H1 (cell line): ENCODE measurements at regions not wholly inside any gene's neighbourhood (a gene's known extent, or its start where the extent isn't known, plus 50 kb on each side); places are given as distances from the start of the nearest gene placed in this dataset.
A peak's percentile ranks its signal among the peaks of the same experiment; 100 is the strongest.

Experiments used
- CTCF ChIA-PET: fragments of 300-600 bp; sonication (Branson Sonifier 250); formaldehyde crosslinking; loops from one replicate; lab custom pipeline; 2021; ENCODE audit not compliant: partially characterized antibody; lab: Charles Lee
- POLR2A ChIA-PET: fragments of 300-600 bp; sonication (Branson Sonifier 250); formaldehyde crosslinking; loops from one replicate; lab custom pipeline; 2021; ENCODE audit warnings: inconsistent platforms; ENCODE audit not compliant: partially characterized antibody; lab: Charles Lee
- DNase-seq, 2 experiments: peaks; one replicate each; pipeline versions ENCODE4 v3.0.0 to v3.0.0-alpha.2; 2010 to 2022; ENCODE audit warnings: low spot score in 2 of 2, low read depth in 1 of 2, mixed read lengths in 1 of 2
- FAIRE-seq: peaks from 2 replicates; lab custom pipeline; 2011; peaks lifted over from hg19 to GRCh38; lab: Jason Lieb, UNC
- H2AFZ ChIP-seq: 2 replicates; pipeline ENCODE4 v1.8.1; 2012; ENCODE audit warnings: low read length, inconsistent platforms
- H2AK5ac ChIP-seq: 2 replicates; pipeline ENCODE4 v1.6.1; 2013; ENCODE audit warnings: low read depth, low read length
- H2BK120ac ChIP-seq: replicated peaks from 2 replicates; pipeline ENCODE3; 2013; ENCODE audit warnings: low read depth, low read length, inconsistent platforms
- H2BK12ac ChIP-seq: 2 replicates; pipeline ENCODE4 v1.6.1; 2013; ENCODE audit warnings: low read depth, low read length
- H2BK15ac ChIP-seq: 2 replicates; pipeline ENCODE4 v1.6.1; 2013; ENCODE audit warnings: low read length
- H2BK20ac ChIP-seq: 2 replicates; pipeline ENCODE4 v1.6.1; 2013; ENCODE audit warnings: low read length
- H2BK5ac ChIP-seq: 2 replicates; pipeline ENCODE4 v1.6.1; 2013; ENCODE audit warnings: low read depth, low read length
- H3K14ac ChIP-seq: 2 replicates; pipeline ENCODE4 v1.6.1; 2013; ENCODE audit warnings: inconsistent platforms; ENCODE audit not compliant: insufficient read length
- H3K18ac ChIP-seq: 2 replicates; pipeline ENCODE4 v1.6.1; 2013; ENCODE audit warnings: low read length; ENCODE audit errors: extremely low read depth
- H3K23ac ChIP-seq: 2 replicates; pipeline ENCODE4 v1.6.1; 2013; ENCODE audit warnings: inconsistent platforms; ENCODE audit not compliant: insufficient read length
- H3K23me2 ChIP-seq: 2 replicates; pipeline ENCODE4 v1.6.1; 2013; ENCODE audit warnings: low read depth, low read length
- H3K27ac ChIP-seq: 2 replicates; pipeline ENCODE4 v1.6.1; 2011; ENCODE audit warnings: low read depth, low read length, inconsistent platforms
- H3K27me3 ChIP-seq, 4 experiments: replicated peaks in 1 of 4; 1 replicate in 1 of 4; 2 replicates in 3 of 4; pipeline versions ENCODE4 v1.6.1 to v1.8.1; 2011 to 2013; ENCODE audit warnings: low read length in 3 of 4, mild to moderate bottlenecking in 3 of 4, inconsistent platforms in 2 of 4, mixed read lengths in 2 of 4, moderate library complexity in 1 of 4; ENCODE audit not compliant: control insufficient read depth in 3 of 4, insufficient read depth in 3 of 4; ENCODE audit errors: extremely low read depth in 1 of 4
- H3K36me3 ChIP-seq, 4 experiments: 2 replicates each; pipeline versions ENCODE4 v1.6.1 to v1.8.1; 2011 to 2013; ENCODE audit warnings: mild to moderate bottlenecking in 4 of 4, low read length in 3 of 4, moderate library complexity in 2 of 4, control low read depth in 1 of 4, inconsistent platforms in 1 of 4; ENCODE audit not compliant: insufficient read depth in 4 of 4, control insufficient read depth in 2 of 4
- H3K4ac ChIP-seq: replicated peaks from 2 replicates; pipeline ENCODE3; 2013; ENCODE audit warnings: low read length, low read depth, mixed read lengths, inconsistent platforms; ENCODE audit not compliant: insufficient read length
- H3K4me1 ChIP-seq, 4 experiments: replicated peaks in 1 of 4; 1 replicate in 1 of 4; 2 replicates in 3 of 4; pipeline versions ENCODE4 v1.6.1 to v1.8.1; 2011 to 2013; ENCODE audit warnings: low read length in 3 of 4, inconsistent platforms in 2 of 4, mixed read lengths in 1 of 4; ENCODE audit not compliant: insufficient read depth in 4 of 4, control insufficient read depth in 3 of 4
- H3K4me2 ChIP-seq, 2 experiments: 2 replicates each; pipeline versions ENCODE4 v1.6.1 to v1.8.1; 2011 to 2013; ENCODE audit warnings: low read depth in 2 of 2, low read length in 2 of 2, control low read depth in 1 of 2, inconsistent platforms in 1 of 2, mild to moderate bottlenecking in 1 of 2; ENCODE audit not compliant: insufficient read depth in 1 of 2
- H3K4me3 ChIP-seq, 4 experiments: fragments of 200-600, 300-600 bp in 1 of 4; sonication (generic), shearing (Covaris generic), sonication (Bioruptor Twin) in 1 of 4; 2 replicates each; pipeline versions ENCODE4 v1.5.1 to v1.8.1; 2011 to 2016; ENCODE audit warnings: low read length in 4 of 4, low read depth in 3 of 4, control low read depth in 2 of 4, inconsistent platforms in 2 of 4, mild to moderate bottlenecking in 2 of 4, mixed read lengths in 1 of 4, moderate library complexity in 1 of 4; ENCODE audit not compliant: insufficient read depth in 2 of 4; ENCODE audit errors: extremely low read depth in 1 of 4
- H3K56ac ChIP-seq: replicated peaks from 2 replicates; pipeline ENCODE3; 2013; ENCODE audit warnings: low read depth, mild to moderate bottlenecking, mixed read lengths, low read length, inconsistent platforms; ENCODE audit not compliant: insufficient read length
- H3K79me1 ChIP-seq: 2 replicates; pipeline ENCODE4 v1.6.1; 2013; ENCODE audit warnings: low read depth, low read length, control low read depth
- H3K79me2 ChIP-seq, 2 experiments: 2 replicates each; pipeline versions ENCODE4 v1.6.1 to v1.8.1; 2012 to 2013; ENCODE audit warnings: low read length in 2 of 2, mild to moderate bottlenecking in 2 of 2, inconsistent platforms in 1 of 2; ENCODE audit not compliant: insufficient read depth in 2 of 2, control insufficient read depth in 1 of 2
- H3K9ac ChIP-seq, 4 experiments: replicated peaks in 1 of 4; 1 replicate in 1 of 4; 2 replicates in 3 of 4; pipeline versions ENCODE4 v1.6.1 to v1.8.1; 2011 to 2013; ENCODE audit warnings: low read depth in 3 of 4, low read length in 3 of 4, control low read depth in 2 of 4, mild to moderate bottlenecking in 2 of 4, moderate library complexity in 2 of 4, inconsistent platforms in 1 of 4; ENCODE audit errors: extremely low read depth in 1 of 4
- H3K9me3 ChIP-seq, 2 experiments: 2 replicates each; pipeline versions ENCODE4 v1.6.1 to v1.8.1; 2012 to 2013; ENCODE audit warnings: mild to moderate bottlenecking in 2 of 2, moderate library complexity in 2 of 2, control low read depth in 1 of 2, inconsistent platforms in 1 of 2, low read depth in 1 of 2, low read length in 1 of 2, mixed read lengths in 1 of 2; ENCODE audit not compliant: insufficient read depth in 2 of 2
- H4K20me1 ChIP-seq, 2 experiments: replicated peaks in 1 of 2; 2 replicates each; pipeline versions ENCODE3 to v1.8.1; 2011 to 2013; ENCODE audit warnings: inconsistent platforms in 2 of 2, low read length in 2 of 2, mild to moderate bottlenecking in 1 of 2; ENCODE audit not compliant: insufficient read depth in 2 of 2, control insufficient read depth in 1 of 2
- H4K5ac ChIP-seq: 2 replicates; pipeline ENCODE4 v1.6.1; 2013; ENCODE audit warnings: low read length, low read depth, mixed read lengths, inconsistent platforms; ENCODE audit not compliant: insufficient read length
- H4K8ac ChIP-seq: 2 replicates; pipeline ENCODE4 v1.8.0; 2013; ENCODE audit warnings: mild to moderate bottlenecking, moderate library complexity, low read length, inconsistent platforms; ENCODE audit not compliant: insufficient read depth; ENCODE audit errors: extremely low read depth
- H4K91ac ChIP-seq: replicated peaks from 2 replicates; pipeline ENCODE3; 2013; ENCODE audit warnings: low read length, mixed read lengths, inconsistent platforms; ENCODE audit not compliant: insufficient read length
- BRCA1 ChIP-seq: IDR thresholded peaks from 2 replicates; pipeline ENCODE4 v1.6.1; 2012; ENCODE audit warnings: low read depth, low read length, improper control_type of control experiment
- CEBPB ChIP-seq: IDR thresholded peaks from 2 replicates; pipeline ENCODE4 v1.6.1; 2012; ENCODE audit warnings: low read depth, low read length
- CREB1 ChIP-seq: IDR thresholded peaks from 2 replicates; pipeline ENCODE4 v1.6.1; 2012; ENCODE audit warnings: inconsistent platforms
- EZH2 ChIP-seq: fragments of 200-600 bp; sonication (generic); IDR thresholded peaks from 2 replicates; pipeline ENCODE4 v1.7.1; 2012; ENCODE audit warnings: low read depth, mild to moderate bottlenecking, moderate library complexity, low read length, inconsistent platforms; ENCODE audit not compliant: severe bottlenecking
- HDAC2 ChIP-seq, 2 experiments: fragments of 300-600 bp in 1 of 2; sonication (generic) in 1 of 2; IDR thresholded peaks; 2 replicates each; pipeline ENCODE4 v1.6.1; 2011 to 2012; ENCODE audit warnings: low read depth in 2 of 2, low read length in 2 of 2, mild to moderate bottlenecking in 2 of 2, moderate library complexity in 2 of 2, borderline replicate concordance in 1 of 2, inconsistent platforms in 1 of 2
- JUND ChIP-seq: IDR thresholded peaks from 2 replicates; pipeline ENCODE4 v1.6.1; 2011; ENCODE audit warnings: mild to moderate bottlenecking, improper control_type of control experiment, low read length
- RBBP5 ChIP-seq: IDR thresholded peaks from 2 replicates; pipeline ENCODE4 v1.7.1; 2012; ENCODE audit warnings: low read depth, mild to moderate bottlenecking, inconsistent platforms, low read length, moderate library complexity, borderline replicate concordance
- TAF7 ChIP-seq: optimal IDR thresholded peaks from 2 replicates; pipeline ENCODE3; 2011; ENCODE audit warnings: low read depth, mild to moderate bottlenecking, inconsistent platforms, low read length, moderate library complexity, borderline replicate concordance
- TBP ChIP-seq: IDR thresholded peaks from 2 replicates; pipeline ENCODE4 v1.6.1; 2011; ENCODE audit warnings: low read depth, low read length, improper control_type of control experiment
- WGBS, 2 experiments: shearing (Covaris generic) in 1 of 2; methylation state at CpG; one replicate each; pipeline versions ENCODE4 v1.1.6 to v1.1.7; 2013 to 2015; ENCODE audit warnings: low lambda C conversion rate in 2 of 2, mixed read lengths in 2 of 2, inconsistent platforms in 1 of 2, low coverage in 1 of 2, missing lambda C conversion rate in 1 of 2; ENCODE audit not compliant: insufficient replicate concordance in 2 of 2, insufficient coverage in 1 of 2, insufficient read length in 1 of 2; ENCODE audit errors: extremely low coverage in 1 of 2, missing lambda C conversion rate in 1 of 2; 5-methylcytosine and 5-hydroxymethylcytosine counted together
- TF ChIP-seq, protein P1 (sequence below): IDR thresholded peaks from 2 replicates; pipeline ENCODE4 v1.6.1; 2012; ENCODE audit warnings: inconsistent platforms

DNA sequence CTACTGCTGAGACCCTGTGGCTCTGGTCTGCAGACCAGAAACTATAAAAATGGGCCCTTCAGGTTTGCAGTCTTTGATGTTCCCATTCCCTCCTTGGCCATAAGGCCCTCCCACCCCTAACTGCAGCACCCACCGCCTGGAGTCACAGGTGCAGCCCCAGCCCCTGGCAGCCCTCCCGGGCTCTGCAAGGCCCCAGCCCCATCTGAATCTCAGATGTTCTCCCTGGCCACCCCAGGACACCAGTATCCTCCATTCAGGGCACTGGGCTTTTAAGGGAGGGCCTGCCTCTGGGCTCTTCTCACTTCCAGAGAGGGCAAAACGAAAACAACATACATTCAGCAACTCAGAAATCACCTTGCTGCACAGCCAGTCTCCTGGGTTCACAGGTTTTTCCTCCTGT lies 107.7 kb upstream of the RET start:
- Histone ChIP-seq H2BK12ac (no peak overlapping the region), H3K18ac (no peak overlapping the region), H3K27ac (no peak overlapping the region), H3K9me3 (no peaks in the 10 kb centered on the region), H4K5ac (no peak overlapping the region), H3K27me3 (no peaks in the 10 kb centered on the region), H2BK20ac (no peak overlapping the region), H2BK5ac (no peak overlapping the region), H3K4ac (no peak overlapping the region), H2AFZ (0 out of 2 replicates have a peak overlapping the region, but pooled peaks have one; percentile 38), H3K56ac (no peak overlapping the region), H4K20me1 (no peaks in the 10 kb centered on the region), H3K36me3 (no peaks in the 10 kb centered on the region), H3K23ac (no peak overlapping the region), H2AK5ac (no peak overlapping the region), H3K79me2 (no peaks in the 10 kb centered on the region), H4K8ac (no peak overlapping the region), H2BK15ac (no peak overlapping the region), H3K23me2 (no peaks in the 10 kb centered on the region), H3K4me1 (no peaks in the 10 kb centered on the region; a peak in 1 of 7 replicates), H4K91ac (no peak overlapping the region), H2BK120ac (no peak overlapping the region), H3K79me1 (no peaks in the 10 kb centered on the region), H3K4me3 (no peak overlapping the region), H3K4me2 (no peak overlapping the region), H3K9ac (no peak overlapping the region), H3K14ac (no peak overlapping the region)
- no peak for FAIRE-seq
- DNase-seq, result peak in 1 of 2 experiments; percentile 31
- ChIA-PET POLR2A (no interaction called here), CTCF (interaction anchor here (1.2 kb wide), 1 partner anchor 106 kb away, joined by 3 read pairs; no protein-coding TSS in a partner anchor)
- WGBS, 2 experiments, result 82% methylated on average over 3 of the region's 3 CpGs; no CpG with 5 or more reads in 1 of the 2 experiments
- TF ChIP-seq JUND, result no peak
- TF ChIP-seq CREB1, result no peak
- TF ChIP-seq, protein P1, sequence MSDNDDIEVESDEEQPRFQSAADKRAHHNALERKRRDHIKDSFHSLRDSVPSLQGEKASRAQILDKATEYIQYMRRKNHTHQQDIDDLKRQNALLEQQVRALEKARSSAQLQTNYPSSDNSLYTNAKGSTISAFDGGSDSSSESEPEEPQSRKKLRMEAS, result no peak
- no peak for TF ChIP-seq CEBPB
- no peak for TF ChIP-seq TAF7
- TF ChIP-seq HDAC2 (IDR thresholded peaks at IDR 0.05; ENCODE audit: borderline replicate concordance in 1 of 2, low read depth in 2 of 2, low read length in 2 of 2), result no peak
- TF ChIP-seq EZH2, result no peak
- no peak for TF ChIP-seq RBBP5
- no peak for TF ChIP-seq BRCA1
- no peak for TF ChIP-seq TBP
